SK-N-DZ (cell line): ENCODE measurements at regions not wholly inside any gene's neighbourhood (a gene's known extent, or its start where the extent isn't known, plus 50 kb on each side); places are given as distances from the start of the nearest gene placed in this dataset.
"Not testable (repeated sequence)": the region's sequence is repeated elsewhere in the genome, so short reads cannot be mapped to it uniquely, and the experiment has no call there.

ENCODE experiments used
- DNase-seq: peaks from one replicate; pipeline ENCODE4 v3.0.0-alpha.2; 2015; ENCODE audit warnings: low spot score

- no peak for DNase-seq
These were observed 336.6 kb downstream of the PREX1 start for GRCh38 chr20:48490961-48491831.

GRCh38 chr20:48490341-48490740 is 337.5 kb downstream of the PREX1 start:
- DNase-seq = not testable (repeated sequence)

DNA sequence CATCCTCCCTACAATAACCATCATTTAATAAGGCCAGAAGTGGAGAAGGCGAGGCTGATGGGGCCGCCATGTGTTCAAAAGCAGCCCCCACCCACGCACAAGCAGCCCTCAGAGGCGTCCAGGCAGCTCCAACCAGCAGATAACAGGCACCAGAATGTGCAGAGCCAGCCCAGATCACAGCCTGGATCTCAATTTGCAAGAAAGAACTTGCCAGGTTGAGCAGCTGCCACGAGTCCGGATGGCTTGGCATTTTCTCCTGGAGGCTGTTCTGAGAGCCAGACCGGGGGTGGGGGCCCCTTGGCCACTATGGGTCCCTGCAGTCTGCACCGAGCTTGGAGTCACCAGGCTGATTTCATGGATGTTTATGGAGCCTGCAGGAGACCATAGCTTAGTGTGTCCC is 338.1 kb downstream of the PREX1 start:
- DNase-seq = no peak

DNA sequence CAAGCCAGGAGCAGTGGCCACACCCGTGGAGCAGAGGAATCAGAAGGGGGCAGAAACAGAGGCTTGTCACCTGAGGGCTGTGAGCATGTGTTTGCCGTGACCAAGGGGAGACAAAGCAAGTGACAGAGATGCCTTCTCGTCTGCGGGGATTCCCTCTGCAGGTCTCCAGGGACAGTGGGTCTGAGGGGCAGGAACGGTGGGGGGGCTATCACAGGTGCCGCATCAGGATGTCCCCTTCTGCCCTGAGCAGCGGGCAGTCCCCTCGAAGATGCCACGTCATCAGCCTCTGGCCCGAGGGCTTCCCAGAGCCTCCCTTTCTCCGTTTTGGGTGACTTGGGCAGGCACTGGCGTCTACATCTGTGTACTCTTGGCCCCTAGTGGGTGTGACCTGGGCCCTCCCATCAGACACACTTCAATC is 338.7 kb downstream of the PREX1 start:
- DNase-seq = no peak

GRCh38 chr20:48488334-48489034 is 339.3 kb downstream of the PREX1 start:
- not testable (repeated sequence) for DNase-seq

- DNase-seq = no peak
These were observed 341.7 kb downstream of the PREX1 start for GRCh38 chr20:48486065-48486464.

DNA sequence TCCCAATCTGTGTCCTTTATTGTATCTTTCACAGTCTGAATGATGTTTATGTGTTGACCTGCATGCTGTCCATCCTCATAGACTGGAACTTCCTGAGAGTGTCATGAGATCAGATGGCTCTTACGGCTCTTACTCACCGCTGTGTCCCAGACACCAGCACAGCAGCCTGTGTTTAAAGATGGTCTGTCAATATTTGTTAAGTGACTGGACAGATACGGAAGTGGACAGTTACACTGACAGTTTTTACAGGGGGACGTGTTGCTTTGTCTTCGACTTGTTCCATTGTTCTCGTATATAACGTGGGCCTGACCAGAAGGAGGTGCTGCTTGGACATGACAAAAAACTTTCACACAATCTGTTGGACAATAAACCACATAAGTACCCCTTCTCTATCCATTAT is 342.6 kb downstream of the PREX1 start:
- not testable (repeated sequence) for DNase-seq

DNA sequence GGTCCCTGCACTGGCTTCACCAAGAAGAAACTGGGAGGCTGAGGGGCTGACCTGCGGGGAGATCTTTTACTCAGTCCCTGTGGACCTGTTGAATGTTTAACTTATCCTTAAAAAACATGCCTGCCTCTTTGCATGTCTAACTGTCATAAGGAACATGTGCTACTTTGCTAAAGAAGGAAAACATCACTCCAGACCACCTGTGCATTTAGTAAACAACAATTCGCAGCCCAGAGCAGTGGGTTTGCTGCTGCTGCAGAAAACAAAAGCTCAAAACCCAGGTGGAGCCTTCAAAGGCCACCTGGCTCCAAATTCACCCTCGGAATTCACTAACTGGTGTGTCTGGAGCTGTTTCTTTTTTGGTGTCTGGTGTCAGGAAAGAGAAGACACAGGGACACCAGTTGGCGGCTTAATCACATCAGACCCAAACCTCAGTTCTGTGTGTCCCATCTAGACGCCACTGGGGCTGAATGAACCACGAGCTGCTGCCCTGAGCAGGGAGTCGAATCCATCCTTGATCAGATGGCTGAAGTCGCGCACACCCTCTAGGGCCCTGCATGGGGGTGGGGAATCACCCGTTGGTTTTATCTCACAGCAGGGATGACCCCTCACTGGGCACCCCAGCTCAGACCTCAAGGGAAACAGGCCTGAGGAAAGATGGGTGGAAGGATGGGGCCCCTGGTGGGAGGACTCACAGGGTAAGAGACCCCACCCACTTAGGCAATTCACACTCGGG is 344.3 kb downstream of the PREX1 start:
- no peak for DNase-seq

- no peak for DNase-seq
These were observed 345.0 kb downstream of the PREX1 start for GRCh38 chr20:48482790-48483189.

DNA sequence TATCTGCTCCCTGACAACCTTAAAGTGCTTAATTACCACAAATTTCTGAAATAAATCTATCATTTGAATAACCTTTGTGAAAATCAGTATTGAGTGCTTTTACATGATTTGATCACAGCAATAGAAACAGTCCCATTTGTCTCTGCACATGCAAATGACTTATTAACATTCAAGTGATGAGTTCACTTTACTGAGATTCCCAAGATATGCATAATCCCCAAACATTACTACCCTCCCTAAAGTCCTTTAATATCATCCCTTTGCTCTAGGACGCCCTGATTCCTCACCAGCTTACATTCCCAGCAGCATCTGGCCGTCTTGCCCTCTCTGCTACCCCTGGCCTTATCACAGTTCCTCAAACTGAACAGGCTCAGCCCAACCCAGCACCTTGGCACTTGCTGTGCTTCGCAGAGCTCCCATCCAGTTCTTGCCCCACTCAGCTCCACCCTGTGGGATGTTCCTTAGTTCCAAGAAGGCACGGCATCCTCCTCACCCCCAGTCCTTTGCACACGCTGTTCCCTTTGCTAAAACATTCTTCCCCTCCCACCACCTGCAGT is 347.5 kb downstream of the PREX1 start:
- no peak for DNase-seq

DNA sequence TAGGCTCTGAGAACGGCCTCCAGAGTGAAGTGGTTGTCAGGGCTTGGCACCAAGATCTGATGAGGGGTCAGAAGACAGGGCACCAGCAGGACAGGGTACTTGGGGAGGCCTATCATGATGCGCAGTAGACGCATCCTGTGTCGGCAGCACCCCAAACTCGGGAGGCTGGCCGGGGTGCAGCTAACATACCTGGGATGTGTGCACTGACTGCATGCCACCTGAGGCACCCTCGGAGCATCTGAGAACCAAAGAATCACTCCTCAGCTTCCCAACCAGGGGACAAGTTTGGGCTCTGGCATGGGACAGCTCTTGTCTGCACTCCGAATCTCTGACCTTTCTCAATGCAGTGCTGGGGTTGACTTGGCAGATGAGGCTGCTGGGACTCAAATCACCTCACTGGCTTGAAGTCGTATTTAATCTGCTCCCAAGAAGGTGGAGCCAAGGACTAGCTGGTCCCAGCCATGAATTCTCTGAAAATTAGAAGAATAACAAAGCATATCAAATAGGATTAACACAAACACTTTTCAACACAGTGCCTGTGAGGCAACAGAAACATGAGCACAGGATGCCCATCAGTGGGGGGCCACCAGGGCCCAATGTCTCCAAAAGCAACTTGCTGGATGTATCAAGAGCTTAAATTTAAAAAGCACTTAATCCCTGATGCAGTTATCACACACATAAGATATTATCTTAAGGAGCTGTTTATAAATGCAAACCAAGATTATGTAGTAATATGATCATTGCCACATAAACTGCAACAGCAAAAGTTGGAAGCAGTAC is 348.8 kb downstream of the PREX1 start:
- DNase-seq = no peak

GRCh38 chr20:48478370-48478769 is 349.4 kb downstream of the PREX1 start:
- DNase-seq = no peak

DNA sequence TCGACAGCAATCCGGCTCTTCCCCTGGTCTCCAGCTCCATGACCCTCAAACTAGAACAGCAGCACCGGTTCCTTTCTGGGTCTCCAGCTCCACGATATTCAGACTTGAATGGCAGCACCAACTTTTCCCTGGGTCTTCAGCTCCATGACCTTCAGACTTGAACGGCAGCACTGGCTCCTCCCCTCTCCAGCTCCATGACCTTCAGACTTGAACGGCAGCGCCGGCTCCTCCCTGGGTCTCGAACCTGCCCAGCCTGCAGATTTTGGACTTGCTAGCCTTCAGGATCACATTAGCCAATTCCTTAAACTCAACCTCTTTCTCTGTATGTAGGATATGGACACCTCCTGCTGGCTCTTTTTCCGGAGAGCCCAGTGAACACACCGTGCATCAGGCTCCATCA is 350.9 kb downstream of the PREX1 start:
- DNase-seq = no peak

GRCh38 chr20:48474022-48474421 is 353.8 kb downstream of the PREX1 start:
- no peak for DNase-seq

DNA sequence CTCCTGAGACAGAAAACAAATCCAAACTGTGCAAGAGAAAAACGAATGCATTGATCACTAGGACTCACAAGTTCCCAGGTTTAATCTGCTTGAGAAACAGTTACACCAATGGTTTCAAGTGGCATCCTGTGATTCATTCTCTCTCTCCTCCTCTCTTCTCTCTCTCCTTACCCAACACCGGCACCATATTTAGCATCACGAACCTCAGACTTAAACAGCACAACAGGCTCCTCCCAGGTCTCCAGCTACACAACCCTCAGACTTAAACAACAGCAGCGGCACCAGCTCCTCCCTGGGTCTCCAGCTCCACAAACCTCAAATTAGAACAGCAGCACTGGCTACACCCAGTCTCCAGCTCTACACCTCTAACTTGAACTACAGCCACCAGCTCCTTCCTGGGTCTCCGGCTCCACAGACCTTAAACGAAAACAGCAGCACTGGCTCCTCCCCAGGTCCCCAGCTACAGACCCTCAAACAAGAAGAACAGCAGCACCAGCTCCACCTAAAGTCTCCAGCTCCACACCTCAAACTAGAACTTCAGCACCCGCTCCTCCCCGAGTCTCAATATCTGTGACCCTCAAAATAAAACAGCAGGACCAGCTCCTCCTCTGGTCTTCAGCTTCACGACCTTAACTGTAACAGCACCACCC is 355.9 kb downstream of the PREX1 start:
- no peak for DNase-seq

DNA sequence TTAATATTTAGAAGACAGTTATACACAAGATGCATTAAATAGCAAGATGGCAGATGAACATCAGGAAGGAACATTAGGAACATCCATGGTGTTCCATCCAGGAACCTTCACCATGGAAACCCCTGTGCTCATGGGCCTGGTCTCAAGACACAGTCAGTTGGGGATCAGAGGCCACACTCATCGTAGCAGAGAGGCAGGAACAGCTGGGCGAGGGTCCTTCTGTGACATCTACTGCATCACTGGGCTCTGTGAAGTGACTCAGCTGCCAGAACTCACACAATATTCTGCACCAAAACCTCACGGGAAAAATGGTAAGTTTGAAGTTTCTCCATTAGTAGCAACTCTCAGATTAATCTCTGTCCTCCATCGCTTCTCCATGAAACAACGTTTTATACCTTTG is 356.6 kb downstream of the PREX1 start:
- DNase-seq = no peak

- no peak for DNase-seq
These were observed 357.7 kb downstream of the PREX1 start for GRCh38 chr20:48470141-48470540.

GRCh38 chr20:48469026-48469425 is 358.8 kb downstream of the PREX1 start:
- no peak for DNase-seq

DNA sequence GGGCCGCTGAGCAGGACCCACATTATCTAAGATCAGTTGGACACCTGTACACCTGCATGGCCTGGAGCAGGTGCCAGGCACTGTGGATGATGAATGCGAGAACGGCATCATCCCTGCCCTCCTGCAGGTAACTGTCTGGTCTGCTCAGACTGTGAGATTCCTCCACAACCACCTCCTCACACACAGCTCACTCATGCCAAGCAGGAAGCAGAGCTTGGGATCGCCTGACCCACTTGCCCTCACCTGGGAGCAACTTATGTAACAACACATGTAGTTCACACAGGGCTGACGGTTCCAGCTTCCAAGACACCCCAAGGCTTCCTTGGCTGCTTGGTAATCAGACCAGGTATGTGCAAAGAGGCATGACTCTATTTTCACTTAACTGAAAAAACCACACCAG is 359.2 kb downstream of the PREX1 start:
- DNase-seq = no peak

DNA sequence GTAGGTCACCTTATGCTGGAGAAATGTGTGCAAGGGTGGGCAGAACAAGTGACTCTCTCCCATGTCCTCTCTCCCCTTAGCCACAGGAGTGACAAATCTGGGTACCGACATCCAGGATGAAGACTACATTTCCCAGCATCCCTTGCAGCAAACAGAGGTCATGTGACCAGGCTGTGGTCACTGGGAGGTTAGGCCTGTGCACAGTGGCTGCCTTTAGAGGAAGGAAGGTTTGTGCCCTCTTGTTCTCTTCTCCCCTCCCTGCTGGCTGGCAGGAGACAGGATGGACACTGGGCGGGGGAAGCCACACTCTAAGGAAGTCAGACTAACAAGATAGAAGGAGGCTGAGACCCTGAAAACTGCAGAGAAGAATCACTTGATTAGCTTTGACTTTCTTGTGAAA is 360.2 kb downstream of the PREX1 start:
- DNase-seq = peak; percentile 60

DNA sequence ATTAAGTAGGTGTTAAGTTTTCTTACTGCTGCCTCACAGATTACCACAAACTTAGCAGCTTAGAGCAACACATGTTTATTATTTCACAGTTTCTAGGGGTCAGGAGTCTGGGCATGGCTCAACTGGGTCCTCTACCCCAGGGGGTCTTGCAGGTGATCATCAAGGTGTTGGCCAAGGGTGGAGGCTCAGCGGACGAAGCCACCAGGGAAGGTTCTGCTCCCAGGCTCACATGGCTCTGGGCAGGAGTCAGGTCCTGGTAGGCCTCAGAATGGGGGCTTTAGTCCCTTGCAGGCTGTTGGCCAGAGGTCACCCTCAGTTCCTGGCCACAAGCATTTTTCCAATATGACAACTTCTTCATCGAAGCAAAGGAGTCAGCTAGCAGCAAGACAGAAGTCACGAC is 362.5 kb downstream of the PREX1 start:
- DNase-seq = no peak
